Mesothelial cell of epicardium (in vitro differentiated cells): ENCODE measurements at regions not wholly inside any gene's neighbourhood (a gene's known extent, or its start where the extent isn't known, plus 50 kb on each side); places are given as distances from the start of the nearest gene placed in this dataset.

Source experiments
- DNase-seq, 2 experiments: peaks; one replicate each; pipeline ENCODE4 v3.0.0; 2021; ENCODE audit warnings: low spot score in 2 of 2; ENCODE audit not compliant: unreplicated experiment in 2 of 2
- H3K27ac Mint-ChIP-seq: 2 replicates; pipeline ENCODE4 v1.8.0; 2021; ENCODE audit warnings: mixed read lengths
- H3K27me3 Mint-ChIP-seq: 2 replicates; pipeline ENCODE4 v1.8.0; 2021; ENCODE audit warnings: low read depth, mixed read lengths
- H3K36me3 Mint-ChIP-seq: 2 replicates; pipeline ENCODE4 v1.8.0; 2021; ENCODE audit warnings: mixed read lengths
- H3K4me1 Mint-ChIP-seq: 2 replicates; pipeline ENCODE4 v1.8.0; 2021; ENCODE audit warnings: mixed read lengths
- H3K4me3 Mint-ChIP-seq: 2 replicates; pipeline ENCODE4 v1.8.0; 2021; ENCODE audit warnings: mild to moderate bottlenecking, moderate library complexity, mixed read lengths
- H3K9me3 Mint-ChIP-seq: 2 replicates; pipeline ENCODE4 v1.8.0; 2021; ENCODE audit warnings: mixed read lengths
- TF ChIP-seq, protein P1 (sequence below): fragments of 200-600 bp; sonication (generic); IDR thresholded peaks from one replicate; pipeline ENCODE4 v1.5.0; 2021; ENCODE audit warnings: antibody characterized with exemption; ENCODE audit not compliant: unreplicated experiment

- Mint-ChIP-seq H3K36me3 (no peaks in the 10 kb centered on the region), H3K27me3 (no peaks in the 10 kb centered on the region), H3K4me3 (no peak overlapping the region), H3K4me1 (peaks cover 69% of the 10 kb centered on the region), H3K27ac (peak overlapping the region; percentile 88), H3K9me3 (no peaks in the 10 kb centered on the region)
- DNase-seq, result no peak
- TF ChIP-seq, protein P1, sequence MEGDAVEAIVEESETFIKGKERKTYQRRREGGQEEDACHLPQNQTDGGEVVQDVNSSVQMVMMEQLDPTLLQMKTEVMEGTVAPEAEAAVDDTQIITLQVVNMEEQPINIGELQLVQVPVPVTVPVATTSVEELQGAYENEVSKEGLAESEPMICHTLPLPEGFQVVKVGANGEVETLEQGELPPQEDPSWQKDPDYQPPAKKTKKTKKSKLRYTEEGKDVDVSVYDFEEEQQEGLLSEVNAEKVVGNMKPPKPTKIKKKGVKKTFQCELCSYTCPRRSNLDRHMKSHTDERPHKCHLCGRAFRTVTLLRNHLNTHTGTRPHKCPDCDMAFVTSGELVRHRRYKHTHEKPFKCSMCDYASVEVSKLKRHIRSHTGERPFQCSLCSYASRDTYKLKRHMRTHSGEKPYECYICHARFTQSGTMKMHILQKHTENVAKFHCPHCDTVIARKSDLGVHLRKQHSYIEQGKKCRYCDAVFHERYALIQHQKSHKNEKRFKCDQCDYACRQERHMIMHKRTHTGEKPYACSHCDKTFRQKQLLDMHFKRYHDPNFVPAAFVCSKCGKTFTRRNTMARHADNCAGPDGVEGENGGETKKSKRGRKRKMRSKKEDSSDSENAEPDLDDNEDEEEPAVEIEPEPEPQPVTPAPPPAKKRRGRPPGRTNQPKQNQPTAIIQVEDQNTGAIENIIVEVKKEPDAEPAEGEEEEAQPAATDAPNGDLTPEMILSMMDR, result no peak
Measured at GRCh38 chr3:107992976-107993684, 97.7 kb downstream of the CD47 start.

DNA sequence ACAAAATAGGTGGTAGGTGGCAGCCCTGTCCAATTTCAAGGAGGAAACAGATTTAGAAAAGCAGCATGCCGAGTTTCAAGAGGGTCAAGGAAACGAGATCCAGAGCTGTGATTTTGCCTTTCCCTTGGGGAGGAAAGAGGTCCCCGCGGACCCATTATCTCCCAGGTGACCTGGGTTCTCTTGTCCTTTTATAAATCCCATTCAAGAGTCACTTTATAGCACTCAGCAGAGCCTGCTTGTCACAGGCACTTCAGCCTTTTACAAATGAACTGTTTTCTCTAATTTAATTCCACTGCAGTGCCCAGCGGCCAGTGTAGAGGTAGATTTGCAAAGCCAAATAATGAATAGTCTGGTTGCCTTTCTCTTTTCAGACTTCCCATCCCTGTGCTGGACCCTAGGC, 99.9 kb downstream of the CD47 start:
- Mint-ChIP-seq H3K36me3 (no peaks in the 10 kb centered on the region), H3K9me3 (no peaks in the 10 kb centered on the region), H3K4me1 (peaks cover 82% of the 10 kb centered on the region), H3K4me3 (no peak overlapping the region), H3K27ac (no peak overlapping the region), H3K27me3 (no peaks in the 10 kb centered on the region)
- TF ChIP-seq, protein P1, result no peak
- no peak for DNase-seq

- no peak for DNase-seq
- Mint-ChIP-seq H3K27ac (no peak overlapping the region), H3K36me3 (no peaks in the 10 kb centered on the region), H3K4me1 (peaks cover 81% of the 10 kb centered on the region), H3K4me3 (no peak overlapping the region), H3K27me3 (no peaks in the 10 kb centered on the region), H3K9me3 (no peaks in the 10 kb centered on the region)
- TF ChIP-seq, protein P1, result no peak
Measured at GRCh38 chr3:107990433-107990832, 100.4 kb downstream of the CD47 start.

DNA sequence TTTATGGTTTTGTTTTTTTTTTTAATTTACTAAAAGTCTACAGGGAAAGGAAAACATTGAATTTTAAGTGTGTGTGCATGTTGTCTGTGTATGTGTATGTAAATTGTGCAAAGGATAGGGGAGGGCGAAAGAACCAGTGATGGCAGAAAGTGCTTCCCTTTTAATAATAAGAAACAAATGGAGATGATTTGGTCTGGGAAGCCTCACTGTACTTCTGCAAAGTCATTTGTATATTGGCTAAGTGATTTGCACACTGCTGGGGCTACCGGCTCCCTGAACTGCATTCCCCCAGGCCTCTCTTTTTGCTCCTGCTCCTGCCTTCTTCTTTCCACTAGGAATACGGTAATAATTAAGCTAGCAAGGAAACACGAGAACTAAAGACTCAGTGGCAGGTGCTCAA, 101.2 kb downstream of the CD47 start:
- H3K27ac Mint-ChIP-seq, result peak overlapping the region; percentile 82
- peaks cover 76% of the 10 kb centered on the region for H3K4me1 Mint-ChIP-seq
- H3K27me3 Mint-ChIP-seq, result no peaks in the 10 kb centered on the region
- H3K36me3 Mint-ChIP-seq, result no peaks in the 10 kb centered on the region
- H3K9me3 Mint-ChIP-seq, result no peaks in the 10 kb centered on the region
- DNase-seq, result no peak
- H3K4me3 Mint-ChIP-seq, result no peak overlapping the region
- TF ChIP-seq, protein P1, result no peak

GRCh38 chr3:107988460-107989175, 102.2 kb downstream of the CD47 start:
- TF ChIP-seq, protein P1, result no peak
- Mint-ChIP-seq H3K4me1 (peaks cover 66% of the 10 kb centered on the region), H3K36me3 (no peaks in the 10 kb centered on the region), H3K4me3 (no peak overlapping the region), H3K27ac (peak overlapping the region; percentile 88), H3K27me3 (no peaks in the 10 kb centered on the region), H3K9me3 (no peaks in the 10 kb centered on the region)
- no peak for DNase-seq
